ENCODE measurements at regions not wholly inside any gene's neighbourhood (a gene's known extent, or its start where the extent isn't known, plus 50 kb on each side); places are given as distances from the start of the nearest gene placed in this dataset.

GRCh38 chr15:29970402-29970695, 112.4 kb upstream of the GOLGA8J start:
- intact Hi-C loops (cut with micrococcal nuclease; ENCODE audit: unreplicated experiment): no loop called here
- ChIA-PET CTCF (ENCODE audit: unreplicated experiment) (no interaction called here), POLR2A (interaction anchor here (0.6 kb wide), 1 partner anchor 233 kb away, joined by 3 read pairs; no protein-coding TSS in a partner anchor)
- Histone ChIP-seq H3K4me1 (ENCODE audit: insufficient read depth, low read length, poor library complexity, severe bottlenecking) (no peaks in the 10 kb centered on the region), H3K27ac (ENCODE audit: low read depth, low read length, poor library complexity, severe bottlenecking) (no peak overlapping the region), H3K9me2 (ENCODE audit: insufficient read depth, low read length) (no peaks in the 10 kb centered on the region), H4K20me1 (ENCODE audit: insufficient read depth, low read length) (no peaks in the 10 kb centered on the region), H3K4me3 (ENCODE audit: low read depth, low read length, poor library complexity, severe bottlenecking) (no peak overlapping the region), H2AFZ (ENCODE audit: low read length) (no peak overlapping the region), H3K4me2 (ENCODE audit: low read length) (no peak overlapping the region), H3K36me3 (ENCODE audit: insufficient read depth, low read length) (no peaks in the 10 kb centered on the region), H3K79me2 (ENCODE audit: insufficient read depth, low read depth, low read length) (no peaks in the 10 kb centered on the region), H3K9me3 (ENCODE audit: low read length) (no peaks in the 10 kb centered on the region)
- no TSS peak for BruUV-seq (replicated peaks)
- no peak for TF ChIP-seq EZH2phosphoT487 (IDR thresholded peaks at IDR 0.05; ENCODE audit: borderline replicate concordance, low read depth, low read length)
- TF ChIP-seq CTCF (conservative IDR thresholded peaks at IDR 0.05; ENCODE audit: low read length): no peak
- no peak for DNase-seq (ENCODE audit: low spot score)

- TF ChIP-seq EZH2phosphoT487 (IDR thresholded peaks at IDR 0.05; ENCODE audit: borderline replicate concordance, low read depth, low read length) (no peak), CTCF (conservative IDR thresholded peaks at IDR 0.05; ENCODE audit: low read length) (no peak)
- no TSS peak for BruUV-seq (replicated peaks)
These were observed 113.0 kb upstream of the GOLGA8J start for GRCh38 chr15:29969562-29970401.

GRCh38 chr15:29968895-29969561, 113.7 kb upstream of the GOLGA8J start:
- Histone ChIP-seq H3K4me1 (ENCODE audit: insufficient read depth, low read length, poor library complexity, severe bottlenecking) (no peaks in the 10 kb centered on the region), H2AFZ (ENCODE audit: low read length) (no peak overlapping the region), H3K36me3 (ENCODE audit: insufficient read depth, low read length) (no peaks in the 10 kb centered on the region), H3K9me3 (ENCODE audit: low read length) (no peaks in the 10 kb centered on the region), H3K9me2 (ENCODE audit: insufficient read depth, low read length) (no peaks in the 10 kb centered on the region), H3K4me3 (ENCODE audit: low read depth, low read length, poor library complexity, severe bottlenecking) (no peak overlapping the region), H4K20me1 (ENCODE audit: insufficient read depth, low read length) (no peaks in the 10 kb centered on the region), H3K4me2 (ENCODE audit: low read length) (no peak overlapping the region), H3K79me2 (ENCODE audit: insufficient read depth, low read depth, low read length) (no peaks in the 10 kb centered on the region), H3K27ac (ENCODE audit: low read depth, low read length, poor library complexity, severe bottlenecking) (no peak overlapping the region)
- POLR2A ChIA-PET: no interaction called here
- CTCF ChIA-PET (ENCODE audit: unreplicated experiment): no interaction called here
- TF ChIP-seq EZH2phosphoT487 (IDR thresholded peaks at IDR 0.05; ENCODE audit: borderline replicate concordance, low read depth, low read length) (no peak), CTCF (conservative IDR thresholded peaks at IDR 0.05; ENCODE audit: low read length) (no peak)
- intact Hi-C loops (cut with micrococcal nuclease; ENCODE audit: unreplicated experiment): no loop called here
- BruUV-seq (replicated peaks): no TSS peak
- no peak for DNase-seq (ENCODE audit: low spot score)

More at GRCh38 chr15:29969562-29970401, 113.0 kb upstream of the GOLGA8J start:
- Histone ChIP-seq H3K9me2 (ENCODE audit: insufficient read depth, low read length) (no peaks in the 10 kb centered on the region), H3K27ac (ENCODE audit: low read depth, low read length, poor library complexity, severe bottlenecking) (no peak overlapping the region), H4K20me1 (ENCODE audit: insufficient read depth, low read length) (no peaks in the 10 kb centered on the region), H3K4me1 (ENCODE audit: insufficient read depth, low read length, poor library complexity, severe bottlenecking) (no peaks in the 10 kb centered on the region), H3K79me2 (ENCODE audit: insufficient read depth, low read depth, low read length) (no peaks in the 10 kb centered on the region), H3K36me3 (ENCODE audit: insufficient read depth, low read length) (no peaks in the 10 kb centered on the region), H2AFZ (ENCODE audit: low read length) (no peak overlapping the region), H3K4me3 (ENCODE audit: low read depth, low read length, poor library complexity, severe bottlenecking) (no peak overlapping the region), H3K9me3 (ENCODE audit: low read length) (no peaks in the 10 kb centered on the region), H3K4me2 (ENCODE audit: low read length) (no peak overlapping the region)
- CTCF ChIA-PET (ENCODE audit: unreplicated experiment): no interaction called here
- no peak for DNase-seq (ENCODE audit: low spot score)
- POLR2A ChIA-PET: no interaction called here
- intact Hi-C loops (cut with micrococcal nuclease; ENCODE audit: unreplicated experiment): no loop called here
